Gastrocnemius medialis (tissue), 4 donors: ENCODE measurements at regions not wholly inside any gene's neighbourhood (a gene's known extent, or its start where the extent isn't known, plus 50 kb on each side); places are given as distances from the start of the nearest gene placed in this dataset.

Experiments
- POLR2A ChIP-seq, 2 donors: fragments of 450-650 bp; IDR thresholded peaks; one replicate each; pipeline ENCODE4 v1.6.1; 2017; ENCODE audit warnings: antibody characterized with exemption in 2 of 2, mild to moderate bottlenecking in 2 of 2, moderate library complexity in 2 of 2
- TF ChIP-seq, protein P1 (sequence below), 5 experiments: fragments of 450-650 bp in 3 of 5; fragments of 200-600 bp in 2 of 5; sonication (generic) in 2 of 5; IDR thresholded peaks in 4 of 5; conservative IDR thresholded peaks in 1 of 5; 1 replicate in 4 of 5; 2 replicates in 1 of 5; pipeline ENCODE4 v1.5.1; 2016 to 2019; ENCODE audit warnings: antibody characterized with exemption in 5 of 5, mild to moderate bottlenecking in 3 of 5, moderate library complexity in 3 of 5

DNA sequence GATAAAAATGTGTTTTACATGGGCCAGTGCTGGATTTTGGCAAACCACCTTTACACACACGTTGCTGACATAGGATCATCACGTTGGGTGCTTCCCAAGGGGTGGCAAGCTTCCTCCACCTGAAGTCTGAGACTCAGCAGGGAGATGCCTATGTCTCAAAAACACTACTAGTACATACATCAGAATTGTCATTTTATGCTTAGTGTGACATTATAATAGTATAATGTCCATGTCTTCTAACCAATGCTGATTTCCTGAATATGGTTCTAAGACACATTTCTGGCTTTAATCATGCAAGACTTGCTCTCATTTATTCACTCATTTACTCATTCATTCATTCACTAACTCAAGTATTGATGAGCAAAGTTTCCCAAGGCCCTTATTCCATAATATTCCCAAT, 322.3 kb downstream of the LNPK start:
- TF ChIP-seq POLR2A (IDR thresholded peaks at IDR 0.05): no peak
- TF ChIP-seq, protein P1, sequence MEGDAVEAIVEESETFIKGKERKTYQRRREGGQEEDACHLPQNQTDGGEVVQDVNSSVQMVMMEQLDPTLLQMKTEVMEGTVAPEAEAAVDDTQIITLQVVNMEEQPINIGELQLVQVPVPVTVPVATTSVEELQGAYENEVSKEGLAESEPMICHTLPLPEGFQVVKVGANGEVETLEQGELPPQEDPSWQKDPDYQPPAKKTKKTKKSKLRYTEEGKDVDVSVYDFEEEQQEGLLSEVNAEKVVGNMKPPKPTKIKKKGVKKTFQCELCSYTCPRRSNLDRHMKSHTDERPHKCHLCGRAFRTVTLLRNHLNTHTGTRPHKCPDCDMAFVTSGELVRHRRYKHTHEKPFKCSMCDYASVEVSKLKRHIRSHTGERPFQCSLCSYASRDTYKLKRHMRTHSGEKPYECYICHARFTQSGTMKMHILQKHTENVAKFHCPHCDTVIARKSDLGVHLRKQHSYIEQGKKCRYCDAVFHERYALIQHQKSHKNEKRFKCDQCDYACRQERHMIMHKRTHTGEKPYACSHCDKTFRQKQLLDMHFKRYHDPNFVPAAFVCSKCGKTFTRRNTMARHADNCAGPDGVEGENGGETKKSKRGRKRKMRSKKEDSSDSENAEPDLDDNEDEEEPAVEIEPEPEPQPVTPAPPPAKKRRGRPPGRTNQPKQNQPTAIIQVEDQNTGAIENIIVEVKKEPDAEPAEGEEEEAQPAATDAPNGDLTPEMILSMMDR (IDR thresholded peaks at IDR 0.05 in 4 of 5, conservative IDR thresholded peaks at IDR 0.05 in 1 of 5): no peak
